GM12891 (cell line): ENCODE measurements at regions not wholly inside any gene's neighbourhood (a gene's known extent, or its start where the extent isn't known, plus 50 kb on each side); places are given as distances from the start of the nearest gene placed in this dataset.

ENCODE experiments used
- PAX5 ChIP-seq: IDR thresholded peaks from 2 replicates; pipeline ENCODE4 v1.6.1; 2011; ENCODE audit warnings: low read length, moderate library complexity, mild to moderate bottlenecking; ENCODE audit not compliant: insufficient read depth, severe bottlenecking
- POLR2A ChIP-seq: IDR thresholded peaks from 2 replicates; pipeline ENCODE4 v1.6.1; 2011; ENCODE audit warnings: low read depth, low read length, control low read depth
- POLR2AphosphoS5 ChIP-seq: IDR thresholded peaks from 2 replicates; pipeline ENCODE4 v1.6.1; 2011; ENCODE audit warnings: low read depth, low read length, control low read depth
- POU2F2 ChIP-seq: IDR thresholded peaks from 2 replicates; pipeline ENCODE4 v1.6.1; 2011; ENCODE audit warnings: low read depth, mild to moderate bottlenecking, control low read depth, low read length, moderate library complexity
- SPI1 ChIP-seq: IDR thresholded peaks from 2 replicates; pipeline ENCODE4 v1.6.1; 2011; ENCODE audit warnings: low read depth, low read length, control low read depth
- TAF1 ChIP-seq: IDR thresholded peaks from 2 replicates; pipeline ENCODE4 v1.6.1; 2011; ENCODE audit warnings: low read depth, low read length, control low read depth

DNA sequence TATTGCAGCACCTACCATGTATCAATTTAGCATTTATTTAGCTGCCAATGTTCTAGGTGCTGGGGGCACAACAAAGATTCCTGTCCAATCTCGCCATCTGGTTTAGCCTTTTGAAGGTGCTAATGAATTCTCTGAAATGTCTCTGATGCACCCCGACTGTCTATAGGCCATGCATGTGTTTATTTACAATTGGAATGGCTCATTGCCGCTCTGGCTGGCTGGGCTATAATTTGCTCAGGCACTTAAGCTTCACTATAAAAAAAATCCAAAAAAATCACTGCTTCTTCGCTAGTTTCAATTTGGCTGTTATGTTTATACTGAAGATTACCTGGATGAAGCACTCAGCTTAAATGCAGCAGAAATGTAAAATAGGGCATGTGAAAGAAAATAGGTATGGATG lies 115.0 kb upstream of the PAX6 start:
- TF ChIP-seq POLR2A (no peak), TAF1 (no peak), POLR2AphosphoS5 (no peak), SPI1 (no peak), POU2F2 (no peak), PAX5 (no peak)
